Thyroid gland (tissue), 4 donors: ENCODE measurements at regions not wholly inside any gene's neighbourhood (a gene's known extent, or its start where the extent isn't known, plus 50 kb on each side); places are given as distances from the start of the nearest gene placed in this dataset.

Source experiments
- CTCF ChIP-seq, 6 experiments: fragments of 200-600 bp in 3 of 6; fragments of 450-650 bp in 3 of 6; sonication (generic) in 3 of 6; IDR thresholded peaks; one replicate each; pipeline ENCODE4 v1.5.1; 2016 to 2019; ENCODE audit warnings: antibody characterized with exemption in 6 of 6, mild to moderate bottlenecking in 2 of 6, inconsistent platforms in 1 of 6, moderate library complexity in 1 of 6
- POLR2A ChIP-seq, 2 donors: fragments of 450-650 bp; IDR thresholded peaks; one replicate each; pipeline ENCODE4 v1.6.1; 2017; ENCODE audit warnings: antibody characterized with exemption in 2 of 2, mild to moderate bottlenecking in 2 of 2, moderate library complexity in 1 of 2

- TF ChIP-seq POLR2A (IDR thresholded peaks at IDR 0.05), result no peak
- TF ChIP-seq CTCF (IDR thresholded peaks at IDR 0.05), result no peak
Measured at GRCh38 chr3:61442696-61443095, 118.7 kb upstream of the PTPRG start.
